CD4-positive, alpha-beta T cell (primary cell): ENCODE measurements at regions not wholly inside any gene's neighbourhood (a gene's known extent, or its start where the extent isn't known, plus 50 kb on each side); places are given as distances from the start of the nearest gene placed in this dataset.

ENCODE experiments used
- ATAC-seq: fragments of 200-7000 bp; cut with Tn5 transposase; one replicate; pipeline ENCODE4 v1.10.0; 2022; ENCODE audit warnings: mild to moderate bottlenecking; ENCODE audit not compliant: poor library complexity
- CTCF ChIA-PET: fragments of 350-600 bp; sonication (Branson Sonifier 250); formaldehyde crosslinking; loops from one replicate; lab custom pipeline; 2021; ENCODE audit warnings: antibody characterized with exemption, inconsistent platforms; lab: Charles Lee
- POLR2A ChIA-PET: fragments of 350-600 bp; sonication (Branson Sonifier 250); formaldehyde crosslinking; loops from one replicate; lab custom pipeline; 2021; ENCODE audit warnings: antibody characterized with exemption, inconsistent platforms; lab: Charles Lee
- DNase-seq, 14 experiments: peaks; one replicate each; pipeline ENCODE4 v3.0.0-alpha.2; 2013 to 2020; ENCODE audit warnings: mixed read lengths in 2 of 14
- H3K27ac ChIP-seq, 2 donors: one replicate each; pipeline versions ENCODE4 v1.5.1 to v1.7.0; 2013; ENCODE audit warnings: low read length in 2 of 2, low read depth in 1 of 2, mild to moderate bottlenecking in 1 of 2
- H3K27me3 ChIP-seq, 2 experiments: 1 replicate in 1 of 2; 2 replicates in 1 of 2; pipeline versions ENCODE4 v1.6.1 to v1.7.0; 2013; ENCODE audit warnings: low read length in 2 of 2, control low read depth in 1 of 2, mild to moderate bottlenecking in 1 of 2, moderate library complexity in 1 of 2; ENCODE audit not compliant: insufficient read depth in 2 of 2, control insufficient read depth in 1 of 2
- H3K36me3 ChIP-seq: one replicate; pipeline ENCODE4 v1.6.1; 2013; ENCODE audit warnings: low read length, control low read depth; ENCODE audit not compliant: insufficient read depth
- H3K4me1 ChIP-seq: one replicate; pipeline ENCODE4 v1.6.1; 2013; ENCODE audit warnings: low read length, control low read depth; ENCODE audit not compliant: insufficient read depth
- H3K4me3 ChIP-seq: one replicate; pipeline ENCODE4 v1.5.1; 2013; ENCODE audit warnings: mild to moderate bottlenecking, low read length, moderate library complexity
- H3K9me3 ChIP-seq, 2 experiments: 1 replicate in 1 of 2; 2 replicates in 1 of 2; pipeline versions ENCODE4 v1.6.1 to v1.7.0; 2013; ENCODE audit warnings: low read length in 2 of 2, mild to moderate bottlenecking in 2 of 2, control low read depth in 1 of 2, moderate library complexity in 1 of 2; ENCODE audit not compliant: control insufficient read depth in 1 of 2, insufficient read depth in 1 of 2
- H3K27ac Mint-ChIP-seq: one replicate; pipeline ENCODE4 v1.8.0; 2020; ENCODE audit warnings: mixed read lengths
- H3K27me3 Mint-ChIP-seq: one replicate; pipeline ENCODE4 v1.8.0; 2021; ENCODE audit warnings: mixed read lengths
- H3K36me3 Mint-ChIP-seq: one replicate; pipeline ENCODE4 v1.8.0; 2021; ENCODE audit warnings: low read depth, mixed read lengths
- H3K4me1 Mint-ChIP-seq: one replicate; pipeline ENCODE4 v1.8.0; 2021; ENCODE audit warnings: low read depth, mixed read lengths
- H3K4me3 Mint-ChIP-seq: one replicate; pipeline ENCODE4 v1.8.0; 2020; ENCODE audit warnings: mild to moderate bottlenecking, mixed read lengths
- H3K9me3 Mint-ChIP-seq: one replicate; pipeline ENCODE4 v1.8.0; 2020; ENCODE audit warnings: mixed read lengths
- CTCF ChIP-seq: fragments of 200-600 bp; IDR thresholded peaks from one replicate; pipeline ENCODE4 v1.8.0; 2022; ENCODE audit warnings: antibody characterized with exemption, mild to moderate bottlenecking
- intact Hi-C, 2 experiments: fragments of 100-400 bp; cut with DNase I in 1 of 2; cut with micrococcal nuclease in 1 of 2; formaldehyde crosslinking; loops; one replicate each; pipeline versions ENCODE4 v1.15.1 to v1.9.0; 2023 to 2025; cut with DNase I, micrococcal nuclease

- Histone ChIP-seq H3K9me3 (peaks cover 0 to 27% of the 10 kb centered on the region in 2 experiments), H3K36me3 (no peaks in the 10 kb centered on the region), H3K4me1 (no peaks in the 10 kb centered on the region), H3K27ac (no peak overlapping the region), H3K27me3 (no peaks in the 10 kb centered on the region), H3K4me3 (no peak overlapping the region)
- Mint-ChIP-seq H3K4me3 (no peak overlapping the region), H3K27me3 (no peaks in the 10 kb centered on the region), H3K36me3 (no peaks in the 10 kb centered on the region), H3K4me1 (no peaks in the 10 kb centered on the region), H3K9me3 (peaks cover 4% of the 10 kb centered on the region), H3K27ac (no peak overlapping the region)
- ATAC-seq (no peak), DNase-seq (no peak)
- ChIA-PET POLR2A (no interaction called here), CTCF (no interaction called here)
- intact Hi-C loops, result no loop called here
- no peak for TF ChIP-seq CTCF
Measured at GRCh38 chr5:15385037-15385436, 114.9 kb upstream of the FBXL7 start.

GRCh38 chr5:15384581-15384980, 115.4 kb upstream of the FBXL7 start:
- Mint-ChIP-seq H3K36me3 (no peaks in the 10 kb centered on the region), H3K27me3 (no peaks in the 10 kb centered on the region), H3K4me3 (no peak overlapping the region), H3K27ac (no peak overlapping the region), H3K4me1 (no peaks in the 10 kb centered on the region), H3K9me3 (peaks cover 4% of the 10 kb centered on the region)
- Histone ChIP-seq H3K36me3 (no peaks in the 10 kb centered on the region), H3K4me1 (no peaks in the 10 kb centered on the region), H3K4me3 (no peak overlapping the region), H3K27ac (no peak overlapping the region), H3K27me3 (no peaks in the 10 kb centered on the region), H3K9me3 (peaks cover 0 to 27% of the 10 kb centered on the region in 2 experiments)
- DNase-seq (no peak), ATAC-seq (no peak)
- no peak for TF ChIP-seq CTCF
- ChIA-PET POLR2A (no interaction called here), CTCF (no interaction called here)
- intact Hi-C loops, result no loop called here

GRCh38 chr5:15384176-15384575, 115.8 kb upstream of the FBXL7 start:
- TF ChIP-seq CTCF, result no peak
- ChIA-PET CTCF (no interaction called here), POLR2A (no interaction called here)
- Histone ChIP-seq H3K27ac (no peak overlapping the region), H3K27me3 (no peaks in the 10 kb centered on the region), H3K4me1 (no peaks in the 10 kb centered on the region), H3K9me3 (peaks cover 0 to 27% of the 10 kb centered on the region in 2 experiments), H3K4me3 (no peak overlapping the region), H3K36me3 (no peaks in the 10 kb centered on the region)
- H3K4me3 Mint-ChIP-seq, result no peak overlapping the region
- no peaks in the 10 kb centered on the region for H3K4me1 Mint-ChIP-seq
- no peak for DNase-seq
- peaks cover 4% of the 10 kb centered on the region for H3K9me3 Mint-ChIP-seq
- no peaks in the 10 kb centered on the region for H3K36me3 Mint-ChIP-seq
- intact Hi-C loops, result no loop called here
- H3K27me3 Mint-ChIP-seq, result no peaks in the 10 kb centered on the region
- no peak for ATAC-seq
- H3K27ac Mint-ChIP-seq, result no peak overlapping the region
